H1 (cell line): ENCODE measurements at regions not wholly inside any gene's neighbourhood (a gene's known extent, or its start where the extent isn't known, plus 50 kb on each side); places are given as distances from the start of the nearest gene placed in this dataset.

Experiments used
- CTCF ChIA-PET: fragments of 300-600 bp; sonication (Branson Sonifier 250); formaldehyde crosslinking; loops from one replicate; lab custom pipeline; 2021; ENCODE audit not compliant: partially characterized antibody; lab: Charles Lee
- POLR2A ChIA-PET: fragments of 300-600 bp; sonication (Branson Sonifier 250); formaldehyde crosslinking; loops from one replicate; lab custom pipeline; 2021; ENCODE audit warnings: inconsistent platforms; ENCODE audit not compliant: partially characterized antibody; lab: Charles Lee
- DNase-seq, 2 experiments: peaks; one replicate each; pipeline versions ENCODE4 v3.0.0 to v3.0.0-alpha.2; 2010 to 2022; ENCODE audit warnings: low spot score in 2 of 2, low read depth in 1 of 2, mixed read lengths in 1 of 2
- FAIRE-seq: peaks from 2 replicates; lab custom pipeline; 2011; peaks lifted over from hg19 to GRCh38; lab: Jason Lieb, UNC
- H2AFZ ChIP-seq: 2 replicates; pipeline ENCODE4 v1.8.1; 2012; ENCODE audit warnings: low read length, inconsistent platforms
- H2AK5ac ChIP-seq: 2 replicates; pipeline ENCODE4 v1.6.1; 2013; ENCODE audit warnings: low read depth, low read length
- H2BK120ac ChIP-seq: replicated peaks from 2 replicates; pipeline ENCODE3; 2013; ENCODE audit warnings: low read depth, low read length, inconsistent platforms
- H2BK12ac ChIP-seq: 2 replicates; pipeline ENCODE4 v1.6.1; 2013; ENCODE audit warnings: low read depth, low read length
- H2BK15ac ChIP-seq: 2 replicates; pipeline ENCODE4 v1.6.1; 2013; ENCODE audit warnings: low read length
- H2BK20ac ChIP-seq: 2 replicates; pipeline ENCODE4 v1.6.1; 2013; ENCODE audit warnings: low read length
- H2BK5ac ChIP-seq: 2 replicates; pipeline ENCODE4 v1.6.1; 2013; ENCODE audit warnings: low read depth, low read length
- H3K14ac ChIP-seq: 2 replicates; pipeline ENCODE4 v1.6.1; 2013; ENCODE audit warnings: inconsistent platforms; ENCODE audit not compliant: insufficient read length
- H3K18ac ChIP-seq: 2 replicates; pipeline ENCODE4 v1.6.1; 2013; ENCODE audit warnings: low read length; ENCODE audit errors: extremely low read depth
- H3K23ac ChIP-seq: 2 replicates; pipeline ENCODE4 v1.6.1; 2013; ENCODE audit warnings: inconsistent platforms; ENCODE audit not compliant: insufficient read length
- H3K23me2 ChIP-seq: 2 replicates; pipeline ENCODE4 v1.6.1; 2013; ENCODE audit warnings: low read depth, low read length
- H3K27ac ChIP-seq: 2 replicates; pipeline ENCODE4 v1.6.1; 2011; ENCODE audit warnings: low read depth, low read length, inconsistent platforms
- H3K27me3 ChIP-seq, 4 experiments: replicated peaks in 1 of 4; 1 replicate in 1 of 4; 2 replicates in 3 of 4; pipeline versions ENCODE4 v1.6.1 to v1.8.1; 2011 to 2013; ENCODE audit warnings: low read length in 3 of 4, mild to moderate bottlenecking in 3 of 4, inconsistent platforms in 2 of 4, mixed read lengths in 2 of 4, moderate library complexity in 1 of 4; ENCODE audit not compliant: control insufficient read depth in 3 of 4, insufficient read depth in 3 of 4; ENCODE audit errors: extremely low read depth in 1 of 4
- H3K36me3 ChIP-seq, 4 experiments: 2 replicates each; pipeline versions ENCODE4 v1.6.1 to v1.8.1; 2011 to 2013; ENCODE audit warnings: mild to moderate bottlenecking in 4 of 4, low read length in 3 of 4, moderate library complexity in 2 of 4, control low read depth in 1 of 4, inconsistent platforms in 1 of 4; ENCODE audit not compliant: insufficient read depth in 4 of 4, control insufficient read depth in 2 of 4
- H3K4ac ChIP-seq: replicated peaks from 2 replicates; pipeline ENCODE3; 2013; ENCODE audit warnings: low read length, low read depth, mixed read lengths, inconsistent platforms; ENCODE audit not compliant: insufficient read length
- H3K4me1 ChIP-seq, 4 experiments: replicated peaks in 1 of 4; 1 replicate in 1 of 4; 2 replicates in 3 of 4; pipeline versions ENCODE4 v1.6.1 to v1.8.1; 2011 to 2013; ENCODE audit warnings: low read length in 3 of 4, inconsistent platforms in 2 of 4, mixed read lengths in 1 of 4; ENCODE audit not compliant: insufficient read depth in 4 of 4, control insufficient read depth in 3 of 4
- H3K4me2 ChIP-seq, 2 experiments: 2 replicates each; pipeline versions ENCODE4 v1.6.1 to v1.8.1; 2011 to 2013; ENCODE audit warnings: low read depth in 2 of 2, low read length in 2 of 2, control low read depth in 1 of 2, inconsistent platforms in 1 of 2, mild to moderate bottlenecking in 1 of 2; ENCODE audit not compliant: insufficient read depth in 1 of 2
- H3K4me3 ChIP-seq, 4 experiments: fragments of 200-600, 300-600 bp in 1 of 4; sonication (generic), shearing (Covaris generic), sonication (Bioruptor Twin) in 1 of 4; 2 replicates each; pipeline versions ENCODE4 v1.5.1 to v1.8.1; 2011 to 2016; ENCODE audit warnings: low read length in 4 of 4, low read depth in 3 of 4, control low read depth in 2 of 4, inconsistent platforms in 2 of 4, mild to moderate bottlenecking in 2 of 4, mixed read lengths in 1 of 4, moderate library complexity in 1 of 4; ENCODE audit not compliant: insufficient read depth in 2 of 4; ENCODE audit errors: extremely low read depth in 1 of 4
- H3K56ac ChIP-seq: replicated peaks from 2 replicates; pipeline ENCODE3; 2013; ENCODE audit warnings: low read depth, mild to moderate bottlenecking, mixed read lengths, low read length, inconsistent platforms; ENCODE audit not compliant: insufficient read length
- H3K79me1 ChIP-seq: 2 replicates; pipeline ENCODE4 v1.6.1; 2013; ENCODE audit warnings: low read depth, low read length, control low read depth
- H3K79me2 ChIP-seq, 2 experiments: 2 replicates each; pipeline versions ENCODE4 v1.6.1 to v1.8.1; 2012 to 2013; ENCODE audit warnings: low read length in 2 of 2, mild to moderate bottlenecking in 2 of 2, inconsistent platforms in 1 of 2; ENCODE audit not compliant: insufficient read depth in 2 of 2, control insufficient read depth in 1 of 2
- H3K9ac ChIP-seq, 4 experiments: replicated peaks in 1 of 4; 1 replicate in 1 of 4; 2 replicates in 3 of 4; pipeline versions ENCODE4 v1.6.1 to v1.8.1; 2011 to 2013; ENCODE audit warnings: low read depth in 3 of 4, low read length in 3 of 4, control low read depth in 2 of 4, mild to moderate bottlenecking in 2 of 4, moderate library complexity in 2 of 4, inconsistent platforms in 1 of 4; ENCODE audit errors: extremely low read depth in 1 of 4
- H3K9me3 ChIP-seq, 2 experiments: 2 replicates each; pipeline versions ENCODE4 v1.6.1 to v1.8.1; 2012 to 2013; ENCODE audit warnings: mild to moderate bottlenecking in 2 of 2, moderate library complexity in 2 of 2, control low read depth in 1 of 2, inconsistent platforms in 1 of 2, low read depth in 1 of 2, low read length in 1 of 2, mixed read lengths in 1 of 2; ENCODE audit not compliant: insufficient read depth in 2 of 2
- H4K20me1 ChIP-seq, 2 experiments: replicated peaks in 1 of 2; 2 replicates each; pipeline versions ENCODE3 to v1.8.1; 2011 to 2013; ENCODE audit warnings: inconsistent platforms in 2 of 2, low read length in 2 of 2, mild to moderate bottlenecking in 1 of 2; ENCODE audit not compliant: insufficient read depth in 2 of 2, control insufficient read depth in 1 of 2
- H4K5ac ChIP-seq: 2 replicates; pipeline ENCODE4 v1.6.1; 2013; ENCODE audit warnings: low read length, low read depth, mixed read lengths, inconsistent platforms; ENCODE audit not compliant: insufficient read length
- H4K8ac ChIP-seq: 2 replicates; pipeline ENCODE4 v1.8.0; 2013; ENCODE audit warnings: mild to moderate bottlenecking, moderate library complexity, low read length, inconsistent platforms; ENCODE audit not compliant: insufficient read depth; ENCODE audit errors: extremely low read depth
- H4K91ac ChIP-seq: replicated peaks from 2 replicates; pipeline ENCODE3; 2013; ENCODE audit warnings: low read length, mixed read lengths, inconsistent platforms; ENCODE audit not compliant: insufficient read length
- BACH1 ChIP-seq: IDR thresholded peaks from 2 replicates; pipeline ENCODE4 v1.6.1; 2012; ENCODE audit warnings: low read length, improper control_type of control experiment
- BRCA1 ChIP-seq: IDR thresholded peaks from 2 replicates; pipeline ENCODE4 v1.6.1; 2012; ENCODE audit warnings: low read depth, low read length, improper control_type of control experiment
- CBX5 ChIP-seq: fragments of 300-800, 300-1000 bp; sonication (generic); IDR thresholded peaks from 2 replicates; pipeline ENCODE4 v1.7.1; 2016; ENCODE audit warnings: antibody characterized with exemption, low read length, low read depth
- CTBP2 ChIP-seq: IDR thresholded peaks from 2 replicates; pipeline ENCODE4 v1.7.0; 2011; ENCODE audit warnings: borderline replicate concordance, mild to moderate bottlenecking, moderate library complexity, mixed read lengths, low read length; ENCODE audit not compliant: insufficient read depth, insufficient read length
- EGR1 ChIP-seq: IDR thresholded peaks from 2 replicates; pipeline ENCODE4 v1.6.1; 2011; ENCODE audit warnings: low read depth, low read length, borderline replicate concordance
- EP300 ChIP-seq, 2 experiments: IDR thresholded peaks; 1 replicate in 1 of 2; 2 replicates in 1 of 2; pipeline ENCODE4 v1.6.1; 2011 to 2012; ENCODE audit warnings: low read depth in 2 of 2, low read length in 2 of 2, mild to moderate bottlenecking in 2 of 2, borderline replicate concordance in 1 of 2, inconsistent platforms in 1 of 2, moderate library complexity in 1 of 2
- GABPA ChIP-seq: IDR thresholded peaks from 2 replicates; pipeline ENCODE4 v1.6.1; 2011; ENCODE audit warnings: mild to moderate bottlenecking, low read length, moderate library complexity, borderline replicate concordance; ENCODE audit not compliant: insufficient read depth
- KDM4A ChIP-seq: IDR thresholded peaks from one replicate; pipeline ENCODE4 v1.7.1; 2012; ENCODE audit warnings: low read depth, mild to moderate bottlenecking, moderate library complexity, low read length, inconsistent platforms; ENCODE audit not compliant: severe bottlenecking
- KDM5A ChIP-seq: fragments of 200-600 bp; IDR thresholded peaks from 2 replicates; pipeline ENCODE4 v1.7.1; 2012; ENCODE audit warnings: mild to moderate bottlenecking, low read length, inconsistent platforms, mixed read lengths
- RNF2 ChIP-seq: fragments of 200-900, 300-1000 bp; sonication (generic); IDR thresholded peaks from 2 replicates; pipeline ENCODE4 v1.7.1; 2016; ENCODE audit warnings: borderline replicate concordance, low read depth, mild to moderate bottlenecking, antibody characterized with exemption, low read length; ENCODE audit not compliant: poor library complexity, severe bottlenecking; ENCODE audit errors: missing control alignments
- RXRA ChIP-seq: IDR thresholded peaks from 2 replicates; pipeline ENCODE4 v1.6.1; 2011; ENCODE audit warnings: low read depth, mild to moderate bottlenecking, low read length, moderate library complexity; ENCODE audit not compliant: insufficient read depth
- SIX5 ChIP-seq: IDR thresholded peaks from 2 replicates; pipeline ENCODE4 v1.6.1; 2011; ENCODE audit warnings: mild to moderate bottlenecking, low read depth, low read length
- TAF1 ChIP-seq: IDR thresholded peaks from 2 replicates; pipeline ENCODE4 v1.6.1; 2011; ENCODE audit warnings: mild to moderate bottlenecking, low read depth, low read length
- TCF12 ChIP-seq: IDR thresholded peaks from 2 replicates; pipeline ENCODE4 v1.6.1; 2011; ENCODE audit warnings: low read depth, mild to moderate bottlenecking, low read length
- TEAD4 ChIP-seq: IDR thresholded peaks from 2 replicates; pipeline ENCODE4 v1.6.1; 2012; ENCODE audit warnings: low read depth, low read length, inconsistent platforms, mixed read lengths
- WGBS, 2 experiments: shearing (Covaris generic) in 1 of 2; methylation state at CpG; one replicate each; pipeline versions ENCODE4 v1.1.6 to v1.1.7; 2013 to 2015; ENCODE audit warnings: low lambda C conversion rate in 2 of 2, mixed read lengths in 2 of 2, inconsistent platforms in 1 of 2, low coverage in 1 of 2, missing lambda C conversion rate in 1 of 2; ENCODE audit not compliant: insufficient replicate concordance in 2 of 2, insufficient coverage in 1 of 2, insufficient read length in 1 of 2; ENCODE audit errors: extremely low coverage in 1 of 2, missing lambda C conversion rate in 1 of 2; 5-methylcytosine and 5-hydroxymethylcytosine counted together

- no peak overlapping the region for H3K14ac ChIP-seq
- ChIA-PET POLR2A (no interaction called here), CTCF (interaction anchor here (1.7 kb wide), 1 partner anchor 12 kb away, joined by 3 read pairs; no protein-coding TSS in a partner anchor)
- H2BK20ac ChIP-seq = no peak overlapping the region
- no peak overlapping the region for H2BK120ac ChIP-seq
- H4K8ac ChIP-seq = no peak overlapping the region
- H3K4ac ChIP-seq = no peak overlapping the region
- no peak overlapping the region for H2BK15ac ChIP-seq
- H3K9ac ChIP-seq = no peak overlapping the region
- no peak overlapping the region for H3K4me3 ChIP-seq
- no peak overlapping the region for H3K18ac ChIP-seq
- no peak overlapping the region for H4K91ac ChIP-seq
- no peak overlapping the region for H2AK5ac ChIP-seq
- H2BK5ac ChIP-seq = no peak overlapping the region
- no peaks in the 10 kb centered on the region for H3K79me1 ChIP-seq
- no peak overlapping the region for H3K56ac ChIP-seq
- H3K27me3 ChIP-seq = no peaks in the 10 kb centered on the region
- FAIRE-seq (no peak), DNase-seq (no peak)
- H3K27ac ChIP-seq = no peak overlapping the region
- H3K4me2 ChIP-seq = no peak overlapping the region
- WGBS, 2 experiments = 92% methylated on average over 1 of the region's 1 CpG; no CpG with 5 or more reads in 1 of the 2 experiments
- no peak overlapping the region for H2AFZ ChIP-seq
- H3K23ac ChIP-seq = no peak overlapping the region
- no peak overlapping the region for H4K5ac ChIP-seq
- no peaks in the 10 kb centered on the region for H3K36me3 ChIP-seq
- no peaks in the 10 kb centered on the region for H3K4me1 ChIP-seq
- no peaks in the 10 kb centered on the region for H3K23me2 ChIP-seq
- H4K20me1 ChIP-seq = no peaks in the 10 kb centered on the region
- H3K79me2 ChIP-seq = no peaks in the 10 kb centered on the region
- no peak overlapping the region for H2BK12ac ChIP-seq
- no peaks in the 10 kb centered on the region for H3K9me3 ChIP-seq
- TF ChIP-seq CTBP2 (no peak), RNF2 (no peak), EGR1 (no peak), SIX5 (no peak), RXRA (no peak), KDM4A (no peak), TAF1 (no peak), GABPA (no peak), BRCA1 (no peak), TEAD4 (no peak), EP300 (IDR thresholded peaks at IDR 0.05; ENCODE audit: borderline replicate concordance in 1 of 2, low read depth in 2 of 2, low read length in 2 of 2) (no peak), BACH1 (no peak), CBX5 (no peak), TCF12 (no peak), KDM5A (no peak)
Observed at GRCh38 chr1:72438270-72438669, 155.9 kb upstream of the NEGR1 start.
